GM19324 (cell line): ENCODE measurements at regions not wholly inside any gene's neighbourhood (a gene's known extent, or its start where the extent isn't known, plus 50 kb on each side); places are given as distances from the start of the nearest gene placed in this dataset.

Experiments used
- ATAC-seq: cut with Tn5 transposase; IDR thresholded peaks from one replicate; pipeline ENCODE4 v1.9.1; 2021; ENCODE audit warnings: mild to moderate bottlenecking, moderate library complexity; ENCODE audit not compliant: unreplicated experiment, low FRiP score

DNA sequence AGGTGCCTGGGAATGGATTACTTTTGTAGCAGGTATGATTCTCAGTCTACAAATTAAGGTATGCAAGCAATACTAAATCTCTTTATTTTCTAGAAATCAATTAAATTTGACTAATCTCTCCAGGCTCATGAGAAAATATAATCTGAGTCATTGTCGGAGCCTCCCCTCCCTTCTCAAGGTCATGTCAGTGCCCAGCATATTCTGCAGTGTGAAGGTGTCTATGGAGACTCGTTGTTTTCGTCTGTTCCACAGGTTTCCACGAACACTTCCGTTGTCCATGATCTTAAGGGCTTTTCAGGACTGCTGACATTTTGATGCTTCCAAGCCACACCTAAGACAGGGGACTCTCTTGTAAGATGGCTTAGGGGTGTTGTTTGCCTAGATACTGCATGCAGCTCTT is 56.6 kb upstream of the SCOC start:
- ATAC-seq = no peak

- ATAC-seq = no peak
Observed at GRCh38 chr4:140315970-140316369, 57.5 kb upstream of the SCOC start.

DNA sequence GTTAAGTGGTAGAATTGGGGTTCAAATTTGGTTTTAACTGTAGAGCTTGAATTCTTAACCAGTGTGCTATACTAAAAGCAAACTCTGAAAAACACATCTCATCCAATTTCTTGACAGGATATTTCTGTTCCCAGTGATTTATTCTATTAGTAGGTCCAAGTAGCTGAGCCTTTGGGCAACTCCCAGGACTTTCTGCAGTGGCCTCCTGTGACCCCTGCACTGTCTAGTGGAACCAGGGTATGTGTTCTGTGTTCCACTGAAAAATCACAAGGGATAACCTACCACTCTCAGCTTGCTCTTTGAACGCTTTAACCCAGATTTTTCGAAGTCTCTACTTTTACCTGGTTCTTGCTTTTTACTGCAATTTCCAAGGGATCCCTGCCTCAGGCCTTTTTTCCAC is 58.0 kb upstream of the SCOC start:
- ATAC-seq = no peak

DNA sequence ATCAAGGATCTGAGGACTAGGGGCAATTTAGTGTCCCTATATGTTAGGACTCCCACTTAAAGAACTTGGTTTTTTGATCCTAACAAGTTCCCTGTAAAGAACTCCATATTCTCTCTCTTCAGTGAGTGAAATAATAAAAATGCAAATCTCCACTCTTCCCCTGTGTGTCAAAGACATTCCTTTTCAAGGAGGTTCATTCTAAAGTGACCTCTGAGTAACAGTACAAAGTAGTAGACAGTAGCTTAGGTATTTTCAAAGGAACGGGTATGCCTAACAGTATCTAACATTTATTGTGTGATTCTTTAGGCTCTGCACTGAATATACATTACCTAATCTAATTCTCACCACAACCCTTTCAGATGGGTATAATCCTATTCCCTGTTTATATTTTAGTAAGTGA is 58.4 kb upstream of the SCOC start:
- ATAC-seq = no peak

DNA sequence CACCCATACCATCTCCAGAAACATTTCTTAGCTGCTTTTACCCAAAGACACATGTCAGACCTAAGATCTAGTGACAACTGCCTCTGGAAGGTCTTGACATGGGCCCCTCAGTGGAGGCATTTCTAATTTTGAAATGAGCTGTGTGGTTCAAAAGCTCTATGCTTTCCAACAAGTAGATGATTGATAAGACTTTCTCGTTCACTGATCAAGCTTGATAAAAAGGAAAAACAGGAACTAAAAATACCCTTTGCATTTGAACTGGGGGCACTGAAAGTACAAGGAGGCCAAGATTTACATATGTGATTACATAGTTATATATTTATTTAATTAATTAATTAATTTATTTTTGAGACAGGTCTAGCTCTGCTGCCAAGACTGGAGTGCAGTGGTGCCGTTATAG is 61.3 kb upstream of the SCOC start:
- ATAC-seq = no peak

GRCh38 chr4:140311257-140311835 is 62.1 kb upstream of the SCOC start:
- no peak for ATAC-seq

DNA sequence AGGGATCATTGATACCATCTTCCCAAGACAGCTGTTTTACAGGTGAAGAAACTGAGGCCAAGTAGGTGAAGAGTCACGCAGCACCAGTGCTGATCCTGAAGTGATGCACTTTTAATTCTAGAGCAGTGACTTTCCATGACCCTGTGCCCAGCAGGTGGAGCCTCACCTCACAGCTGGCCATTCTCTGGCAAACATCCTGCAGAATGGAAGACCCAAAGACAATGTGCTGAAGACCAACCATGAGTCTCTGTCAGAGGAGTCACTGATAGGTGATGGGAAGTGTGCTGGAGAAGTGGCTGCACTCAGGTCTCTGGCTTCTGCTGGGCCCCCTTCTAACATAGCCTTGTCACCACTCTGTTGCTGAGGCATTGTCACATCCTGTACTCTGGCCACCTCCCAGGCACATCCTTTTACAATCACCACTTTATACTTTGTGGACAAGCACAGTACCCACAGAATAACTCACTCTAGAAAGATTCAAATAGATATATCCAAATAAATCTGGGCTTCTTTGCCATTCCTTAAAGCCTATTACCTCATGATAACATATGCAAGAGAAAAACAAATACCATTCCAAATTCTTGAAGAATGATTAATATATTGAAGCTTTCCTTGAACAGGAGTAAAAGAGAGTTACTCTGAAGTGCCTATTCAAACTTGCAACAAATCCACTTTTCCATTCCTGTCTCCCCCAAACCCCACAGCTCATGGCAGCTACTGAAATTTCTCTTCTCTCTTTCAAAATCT is 64.1 kb upstream of the SCOC start:
- peak; percentile 31 for ATAC-seq

- peak; percentile 68 for ATAC-seq
Observed at GRCh38 chr4:140308366-140309123, 64.9 kb upstream of the SCOC start.

DNA sequence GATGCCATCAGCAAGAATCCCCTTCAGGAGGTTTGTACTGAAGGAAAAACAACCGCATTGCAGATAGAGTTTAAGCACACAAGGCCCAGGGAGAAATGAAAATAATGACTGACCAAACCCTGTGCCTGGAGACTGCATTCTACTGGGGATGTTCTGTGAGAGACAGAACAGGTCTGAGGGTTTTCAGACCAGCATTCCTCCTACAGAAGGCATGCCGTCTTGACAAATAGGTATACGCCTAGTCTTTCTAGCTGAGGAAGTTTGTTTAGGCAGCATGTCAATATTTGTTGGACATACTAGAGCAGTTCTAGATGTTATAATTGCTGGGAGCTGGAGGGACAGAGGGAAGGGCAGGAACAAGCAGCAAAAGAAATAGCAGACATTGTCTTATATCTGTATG is 68.4 kb upstream of the SCOC start:
- no peak for ATAC-seq

GRCh38 chr4:140304346-140304745 is 69.1 kb upstream of the SCOC start:
- no peak for ATAC-seq

DNA sequence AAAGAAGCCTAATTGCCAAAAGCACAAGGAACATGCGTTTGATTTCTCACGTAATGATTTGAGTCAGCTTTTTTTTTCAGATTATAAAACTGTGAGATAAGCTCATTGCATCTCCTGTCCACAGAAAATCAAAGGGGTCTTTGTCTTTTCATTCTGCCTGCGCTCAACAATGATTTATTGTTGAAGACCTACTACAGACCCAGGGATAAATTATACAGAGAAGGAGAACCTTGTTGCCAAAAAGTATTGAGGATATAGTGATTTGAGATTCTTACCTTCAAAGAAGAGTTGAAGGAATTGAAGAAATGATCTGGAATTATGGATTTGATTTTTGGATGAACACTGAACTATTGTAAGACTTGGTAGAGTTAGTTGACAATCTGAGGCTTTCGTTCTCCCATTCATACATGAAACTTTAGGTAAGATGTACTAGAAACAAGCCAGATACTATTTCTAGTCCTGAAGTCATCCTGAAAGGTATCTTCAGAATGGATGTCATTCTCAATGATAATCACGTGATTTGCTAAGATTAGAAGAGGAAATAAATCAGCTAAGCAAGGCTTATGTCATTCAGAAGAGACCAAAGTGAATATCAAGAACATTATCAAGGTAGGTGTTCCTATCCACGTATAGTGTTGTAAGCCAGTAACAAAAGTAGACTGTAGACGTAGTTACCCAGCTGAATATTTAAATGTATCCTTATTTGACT is 71.1 kb upstream of the SCOC start:
- no peak for ATAC-seq

DNA sequence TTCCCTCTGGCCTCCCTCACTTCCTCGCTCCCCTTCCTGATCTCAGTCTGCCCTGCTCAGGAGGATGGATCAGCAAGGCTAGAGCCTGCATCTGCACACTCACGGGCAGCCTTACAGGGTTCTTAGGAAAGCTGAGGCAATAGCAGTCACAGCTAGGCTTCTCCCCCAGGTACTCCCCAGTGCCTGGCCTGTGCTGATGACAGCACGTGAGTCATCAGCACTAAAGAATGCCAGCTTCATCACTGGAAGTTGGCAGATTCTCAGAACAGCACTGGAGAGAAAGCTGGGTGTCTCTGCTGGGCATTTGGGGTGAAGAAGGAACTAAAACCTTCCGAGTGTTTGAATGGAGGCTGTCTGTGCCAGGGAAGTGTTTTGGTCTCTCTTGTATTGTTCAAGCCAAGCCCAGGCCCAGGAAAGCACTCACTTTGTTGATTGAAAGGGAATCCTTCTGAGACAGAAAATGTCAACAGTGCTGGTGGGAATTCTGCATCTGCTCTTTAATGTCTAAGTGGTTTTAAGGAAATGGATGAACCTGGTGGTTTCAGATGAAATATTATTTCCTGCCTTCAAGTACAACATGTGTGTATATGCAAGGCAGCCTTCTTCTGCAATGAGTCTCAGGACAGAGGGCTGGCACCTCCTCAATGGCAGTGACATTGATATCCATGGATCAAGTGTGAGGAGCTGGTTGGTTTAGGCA is 73.0 kb upstream of the SCOC start:
- no peak for ATAC-seq

DNA sequence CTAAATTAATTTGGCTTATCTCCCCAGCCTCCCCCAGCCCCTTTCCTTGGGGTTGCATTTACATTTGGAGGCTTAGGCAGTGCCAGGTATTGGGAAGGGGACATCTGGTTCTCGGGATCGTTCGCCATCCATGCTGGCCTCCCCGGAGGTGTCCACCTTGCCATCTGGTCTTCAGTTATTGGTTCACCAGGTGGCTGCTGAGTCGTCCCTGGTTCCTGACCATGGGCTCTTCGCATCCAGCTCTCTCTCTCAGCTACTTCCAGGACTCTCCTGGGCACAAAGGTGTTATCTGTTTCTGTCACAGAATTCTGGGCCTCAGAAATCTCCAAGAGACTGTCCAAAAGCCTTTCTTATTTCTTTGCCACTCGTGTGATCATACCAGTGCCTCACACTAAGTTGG is 75.4 kb upstream of the SCOC start:
- ATAC-seq = no peak

DNA sequence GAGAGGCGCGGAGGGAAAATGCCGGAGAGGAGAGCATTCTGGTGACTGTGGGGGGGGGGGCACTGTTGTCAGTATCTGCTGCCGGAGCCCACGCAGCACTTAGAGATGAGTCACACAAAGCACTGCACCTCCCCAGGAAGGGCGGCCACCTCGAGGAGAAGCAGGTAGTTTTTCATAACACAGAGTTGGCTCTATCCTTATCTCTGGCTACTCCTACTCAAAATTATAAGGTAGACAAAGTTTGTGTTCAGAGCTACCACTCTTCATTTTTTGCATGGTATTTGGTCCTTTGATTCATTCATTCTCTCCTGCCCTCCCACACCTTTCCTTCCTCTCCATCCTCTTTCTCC is 76.2 kb upstream of the SCOC start:
- no peak for ATAC-seq

- no peak for ATAC-seq
Observed at GRCh38 chr4:140296335-140297220, 76.9 kb upstream of the SCOC start.

DNA sequence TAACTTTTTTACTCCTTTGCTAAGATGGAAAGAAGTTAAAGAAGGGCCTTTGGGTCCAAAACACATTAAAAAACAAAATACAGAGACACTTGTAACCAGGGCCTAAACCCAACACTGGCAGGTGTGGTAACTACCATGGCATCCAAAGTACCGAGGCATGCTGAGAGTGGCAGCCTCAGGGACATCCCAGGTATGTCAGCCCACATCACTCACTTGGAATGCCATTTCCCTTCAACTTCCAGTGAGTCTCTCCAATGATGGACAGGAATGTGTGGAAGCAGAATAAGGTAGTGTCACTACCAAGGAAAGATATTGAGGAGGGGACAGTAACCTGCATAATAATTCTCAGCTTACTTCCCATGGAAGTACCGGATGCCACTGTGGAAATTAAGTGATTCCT is 79.5 kb upstream of the SCOC start:
- no peak for ATAC-seq

GRCh38 chr4:140291259-140291658 is 82.2 kb upstream of the SCOC start:
- ATAC-seq = no peak

GRCh38 chr4:140289486-140289885 is 84.0 kb upstream of the SCOC start:
- ATAC-seq = no peak

GRCh38 chr4:140286456-140286855 is 87.0 kb upstream of the SCOC start:
- no peak for ATAC-seq

GRCh38 chr4:140284456-140284855 is 89.0 kb upstream of the SCOC start:
- no peak for ATAC-seq
